ENCODE measurements at regions not wholly inside any gene's neighbourhood (a gene's known extent, or its start where the extent isn't known, plus 50 kb on each side); places are given as distances from the start of the nearest gene placed in this dataset.

- intact Hi-C loops (cut with micrococcal nuclease; ENCODE audit: unreplicated experiment): no loop called here
- no TSS peak for BruUV-seq (replicated peaks)
- Histone ChIP-seq H3K9me3 (ENCODE audit: control insufficient read depth, insufficient read depth, low read depth, low read length) (peaks cover 2% of the 10 kb centered on the region; the same call in 1 of the 2 replicates), H3K4me3 (ENCODE audit: low read depth in 2 of 2, low read length in 2 of 2) (no peak overlapping the region), H3K4me1 (ENCODE audit: control insufficient read depth, insufficient read depth, low read length) (no peaks in the 10 kb centered on the region), H3K27me3 (ENCODE audit: control insufficient read depth, insufficient read depth, low read length) (no peaks in the 10 kb centered on the region), H3K36me3 (ENCODE audit: control insufficient read depth, insufficient read depth, low read length) (no peaks in the 10 kb centered on the region), H3K27ac (ENCODE audit: low read length) (no peak overlapping the region)
- no peak for DNase-seq (ENCODE audit: low read depth, low spot score)
- ATAC-seq: no peak
- TF ChIP-seq POLR2AphosphoS5 (IDR thresholded peaks at IDR 0.05; ENCODE audit: low read depth, low read length) (no peak), REST (IDR thresholded peaks at IDR 0.05; ENCODE audit: insufficient read depth in 1 of 2, low read depth in 2 of 2, low read length in 1 of 2) (no peak), CTCF (IDR thresholded peaks at IDR 0.05) (no peak), TCF7L2 (IDR thresholded peaks at IDR 0.05; ENCODE audit: low read depth, low read length) (no peak), SIN3A (IDR thresholded peaks at IDR 0.05; ENCODE audit: borderline replicate concordance, insufficient read depth, low read depth, low read length) (no peak)
- POLR2A ChIA-PET: interaction anchor here (0.5 kb wide), 1 partner anchor 109 kb away, joined by 3 read pairs; no protein-coding TSS in a partner anchor
- in situ Hi-C loops (cut with HindIII; ENCODE audit: low pct_unique_long_range_greater_than_20kb, low sequenced_read_pairs): no loop called here
- CTCF ChIA-PET: no interaction called here
These were observed 339.9 kb upstream of the BCHE start for GRCh38 chr3:166177130-166177529.

- intact Hi-C loops (cut with micrococcal nuclease; ENCODE audit: unreplicated experiment): no loop called here
- TF ChIP-seq SIN3A (IDR thresholded peaks at IDR 0.05; ENCODE audit: borderline replicate concordance, insufficient read depth, low read depth, low read length): no peak
- TF ChIP-seq REST (IDR thresholded peaks at IDR 0.05; ENCODE audit: insufficient read depth in 1 of 2, low read depth in 2 of 2, low read length in 1 of 2): no peak
- TF ChIP-seq CTCF (IDR thresholded peaks at IDR 0.05): no peak
- no peak for TF ChIP-seq TCF7L2 (IDR thresholded peaks at IDR 0.05; ENCODE audit: low read depth, low read length)
- TF ChIP-seq POLR2AphosphoS5 (IDR thresholded peaks at IDR 0.05; ENCODE audit: low read depth, low read length): no peak
These were observed 334.5 kb upstream of the BCHE start for GRCh38 chr3:166171695-166172094.

More at GRCh38 chr3:166171695-166172094, 334.5 kb upstream of the BCHE start:
- CTCF ChIA-PET: no interaction called here
- Histone ChIP-seq H3K27me3 (ENCODE audit: control insufficient read depth, insufficient read depth, low read length) (no peaks in the 10 kb centered on the region), H3K4me3 (ENCODE audit: low read depth in 2 of 2, low read length in 2 of 2) (no peak overlapping the region), H3K4me1 (ENCODE audit: control insufficient read depth, insufficient read depth, low read length) (no peaks in the 10 kb centered on the region), H3K9me3 (ENCODE audit: control insufficient read depth, insufficient read depth, low read depth, low read length) (peaks cover 4% of the 10 kb centered on the region; the same call in 1 of the 2 replicates), H3K36me3 (ENCODE audit: control insufficient read depth, insufficient read depth, low read length) (no peaks in the 10 kb centered on the region), H3K27ac (ENCODE audit: low read length) (no peak overlapping the region)
- DNase-seq (ENCODE audit: low read depth, low spot score) (no peak), ATAC-seq (no peak)
- no TSS peak for BruUV-seq (replicated peaks)
- POLR2A ChIA-PET: no interaction called here
- in situ Hi-C loops (cut with HindIII; ENCODE audit: low pct_unique_long_range_greater_than_20kb, low sequenced_read_pairs): no loop called here
